WTC11 (cell line): ENCODE measurements at regions not wholly inside any gene's neighbourhood (a gene's known extent, or its start where the extent isn't known, plus 50 kb on each side); places are given as distances from the start of the nearest gene placed in this dataset.
A peak's percentile ranks its signal among the peaks of the same experiment; 100 is the strongest.

Experiments used
- ATAC-seq: fragments of 200-7000 bp; cut with Tn5 transposase; 2 replicates; pipeline ENCODE4 v1.10.0; 2021; ENCODE audit warnings: mild to moderate bottlenecking, moderate library complexity
- CTCF ChIA-PET: fragments of 300-600 bp; sonication (Branson Sonifier 250); formaldehyde crosslinking; loops from one replicate; lab custom pipeline; 2021; ENCODE audit warnings: antibody characterized with exemption; lab: Charles Lee
- POLR2A ChIA-PET: fragments of 350-600 bp; sonication (Branson Sonifier 250); formaldehyde crosslinking; loops from one replicate; lab custom pipeline; 2021; ENCODE audit warnings: antibody characterized with exemption; lab: Charles Lee
- DNase-seq: peaks from one replicate; pipeline ENCODE4 v3.0.0; 2021; ENCODE audit warnings: low spot score
- H3K27ac Mint-ChIP-seq: 2 replicates; pipeline ENCODE4 v1.8.0; 2021; ENCODE audit warnings: mixed read lengths
- H3K27me3 Mint-ChIP-seq: 2 replicates; pipeline ENCODE4 v1.8.0; 2021; ENCODE audit warnings: low read depth, mild to moderate bottlenecking, moderate library complexity, mixed read lengths
- H3K36me3 Mint-ChIP-seq: 2 replicates; pipeline ENCODE4 v1.8.0; 2021; ENCODE audit warnings: mixed read lengths
- H3K4me1 Mint-ChIP-seq: 2 replicates; pipeline ENCODE4 v1.8.0; 2022; ENCODE audit warnings: mixed read lengths
- H3K4me3 Mint-ChIP-seq: 2 replicates; pipeline ENCODE4 v1.8.0; 2021; ENCODE audit warnings: mild to moderate bottlenecking, moderate library complexity, mixed read lengths
- H3K9me3 Mint-ChIP-seq: 2 replicates; pipeline ENCODE4 v1.8.0; 2021; ENCODE audit warnings: mixed read lengths
- ELF4 ChIP-seq: sonication (generic); formaldehyde crosslinking; IDR thresholded peaks from 2 replicates; pipeline ENCODE4 v1.8.1; 2022; ENCODE audit warnings: low read depth, mild to moderate bottlenecking, moderate library complexity, missing genetic modification reagents
- ERG ChIP-seq: fragments of 250-450 bp; sonication (Bioruptor Pico); IDR thresholded peaks from 2 replicates; pipeline ENCODE4 v1.8.0; 2021; ENCODE audit warnings: mild to moderate bottlenecking
- GTF2I ChIP-seq: fragments of 250-450 bp; sonication (Bioruptor Pico); conservative IDR thresholded peaks from 2 replicates; pipeline ENCODE4 v1.4.0; 2021; ENCODE audit warnings: mild to moderate bottlenecking
- JUN ChIP-seq: sonication (generic); formaldehyde crosslinking; IDR thresholded peaks from 2 replicates; pipeline ENCODE4 v1.8.0; 2023; ENCODE audit warnings: mild to moderate bottlenecking, missing genetic modification reagents
- NFE2L1 ChIP-seq: sonication (generic); formaldehyde crosslinking; IDR thresholded peaks from 2 replicates; pipeline ENCODE4 v1.8.1; 2023; ENCODE audit warnings: missing genetic modification reagents
- PRDM15 ChIP-seq: sonication (generic); formaldehyde crosslinking; IDR thresholded peaks from 2 replicates; pipeline ENCODE4 v1.8.0; 2022; ENCODE audit warnings: missing genetic modification reagents
- RELA ChIP-seq: sonication (generic); formaldehyde crosslinking; IDR thresholded peaks from 2 replicates; pipeline ENCODE4 v1.8.1; 2022; ENCODE audit warnings: missing genetic modification reagents, mild to moderate bottlenecking, borderline replicate concordance
- SMAD4 ChIP-seq: sonication (generic); formaldehyde crosslinking; IDR thresholded peaks from 2 replicates; pipeline ENCODE4 v1.8.0; 2022; ENCODE audit warnings: mild to moderate bottlenecking, missing genetic modification reagents
- TEAD1 ChIP-seq: sonication (generic); formaldehyde crosslinking; IDR thresholded peaks from 2 replicates; pipeline ENCODE4 v1.8.0; 2022; ENCODE audit warnings: mild to moderate bottlenecking, missing genetic modification reagents
- TEAD4 ChIP-seq: sonication (generic); formaldehyde crosslinking; IDR thresholded peaks from 2 replicates; pipeline ENCODE4 v1.8.0; 2022; ENCODE audit warnings: mild to moderate bottlenecking, missing genetic modification reagents
- ZMAT4 ChIP-seq: fragments of 250-450 bp; sonication (Bioruptor Pico); IDR thresholded peaks from 2 replicates; pipeline ENCODE4 v1.9.0; 2021; ENCODE audit warnings: mild to moderate bottlenecking
- ZNF671 ChIP-seq: fragments of 250-450 bp; sonication (Bioruptor Pico); IDR thresholded peaks from 2 replicates; pipeline ENCODE4 v1.8.0; 2021; ENCODE audit warnings: mild to moderate bottlenecking
- TF ChIP-seq, protein P1 (sequence below): fragments of 200-600 bp; IDR thresholded peaks from 2 replicates; pipeline ENCODE4 v1.8.0; 2022; ENCODE audit warnings: antibody characterized with exemption
- TF ChIP-seq, protein P2 (sequence below): sonication (generic); formaldehyde crosslinking; conservative IDR thresholded peaks from 2 replicates; pipeline ENCODE4 v1.8.1; 2023; ENCODE audit warnings: mild to moderate bottlenecking, low read depth, missing genetic modification reagents, moderate library complexity

GRCh38 chr1:189921613-189922012, 556.1 kb downstream of the BRINP3 start:
- POLR2A ChIA-PET = no interaction called here
- Mint-ChIP-seq H3K4me1 (peaks cover 11% of the 10 kb centered on the region), H3K9me3 (peaks cover 41% of the 10 kb centered on the region), H3K4me3 (no peak overlapping the region), H3K27ac (no peak overlapping the region)
- CTCF ChIA-PET = no interaction called here
- TF ChIP-seq RELA (CRISPR knock-in tag) = no peak
- TF ChIP-seq, protein P1, sequence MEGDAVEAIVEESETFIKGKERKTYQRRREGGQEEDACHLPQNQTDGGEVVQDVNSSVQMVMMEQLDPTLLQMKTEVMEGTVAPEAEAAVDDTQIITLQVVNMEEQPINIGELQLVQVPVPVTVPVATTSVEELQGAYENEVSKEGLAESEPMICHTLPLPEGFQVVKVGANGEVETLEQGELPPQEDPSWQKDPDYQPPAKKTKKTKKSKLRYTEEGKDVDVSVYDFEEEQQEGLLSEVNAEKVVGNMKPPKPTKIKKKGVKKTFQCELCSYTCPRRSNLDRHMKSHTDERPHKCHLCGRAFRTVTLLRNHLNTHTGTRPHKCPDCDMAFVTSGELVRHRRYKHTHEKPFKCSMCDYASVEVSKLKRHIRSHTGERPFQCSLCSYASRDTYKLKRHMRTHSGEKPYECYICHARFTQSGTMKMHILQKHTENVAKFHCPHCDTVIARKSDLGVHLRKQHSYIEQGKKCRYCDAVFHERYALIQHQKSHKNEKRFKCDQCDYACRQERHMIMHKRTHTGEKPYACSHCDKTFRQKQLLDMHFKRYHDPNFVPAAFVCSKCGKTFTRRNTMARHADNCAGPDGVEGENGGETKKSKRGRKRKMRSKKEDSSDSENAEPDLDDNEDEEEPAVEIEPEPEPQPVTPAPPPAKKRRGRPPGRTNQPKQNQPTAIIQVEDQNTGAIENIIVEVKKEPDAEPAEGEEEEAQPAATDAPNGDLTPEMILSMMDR = no peak
- TF ChIP-seq, all 79 proteins: peak for 0
- H3K27me3 Mint-ChIP-seq = no peaks in the 10 kb centered on the region
- DNase-seq (no peak), ATAC-seq (peak; percentile 73)
- H3K36me3 Mint-ChIP-seq = peaks cover 19% of the 10 kb centered on the region

DNA sequence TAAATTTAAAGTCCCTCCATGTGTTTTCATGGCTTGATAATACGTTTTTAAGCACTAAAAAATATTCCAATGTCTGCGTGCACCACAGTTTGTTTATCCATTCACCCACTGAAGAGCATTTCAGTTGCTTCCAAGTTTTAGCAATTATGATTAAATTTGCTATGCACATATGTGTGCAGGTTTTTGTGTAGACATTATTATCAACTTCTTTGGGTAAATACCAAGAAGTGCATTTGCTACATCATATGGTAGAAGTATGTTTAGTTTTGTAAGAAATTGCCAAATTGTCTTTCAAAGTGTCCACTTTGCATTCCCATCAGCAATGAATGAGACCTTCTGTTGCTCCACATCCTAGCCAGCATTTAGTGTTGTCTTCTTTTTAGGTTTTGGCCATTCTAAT, 550.0 kb downstream of the BRINP3 start:
- ATAC-seq (no peak), DNase-seq (no peak)
- Mint-ChIP-seq H3K27ac (no peak overlapping the region), H3K4me1 (peaks cover 10% of the 10 kb centered on the region), H3K4me3 (no peak overlapping the region), H3K36me3 (peaks cover 13% of the 10 kb centered on the region), H3K27me3 (no peaks in the 10 kb centered on the region), H3K9me3 (peaks cover 25% of the 10 kb centered on the region)
- ChIA-PET CTCF (no interaction called here), POLR2A (interaction anchor here (0.5 kb wide), 1 partner anchor 29 kb away, joined by 3 read pairs; no protein-coding TSS in a partner anchor)
- TF ChIP-seq SMAD4 (CRISPR knock-in tag) (no peak), ERG (CRISPR knock-in tag) (no peak), ELF4 (CRISPR knock-in tag) (no peak), ZNF671 (CRISPR knock-in tag) (no peak), GTF2I (no peak), TEAD4 (no peak), TEAD1 (CRISPR knock-in tag) (no peak), NFE2L1 (CRISPR knock-in tag) (no peak), PRDM15 (CRISPR knock-in tag) (no peak), JUN (no peak), ZMAT4 (CRISPR knock-in tag) (no peak)
- TF ChIP-seq, protein P2, sequence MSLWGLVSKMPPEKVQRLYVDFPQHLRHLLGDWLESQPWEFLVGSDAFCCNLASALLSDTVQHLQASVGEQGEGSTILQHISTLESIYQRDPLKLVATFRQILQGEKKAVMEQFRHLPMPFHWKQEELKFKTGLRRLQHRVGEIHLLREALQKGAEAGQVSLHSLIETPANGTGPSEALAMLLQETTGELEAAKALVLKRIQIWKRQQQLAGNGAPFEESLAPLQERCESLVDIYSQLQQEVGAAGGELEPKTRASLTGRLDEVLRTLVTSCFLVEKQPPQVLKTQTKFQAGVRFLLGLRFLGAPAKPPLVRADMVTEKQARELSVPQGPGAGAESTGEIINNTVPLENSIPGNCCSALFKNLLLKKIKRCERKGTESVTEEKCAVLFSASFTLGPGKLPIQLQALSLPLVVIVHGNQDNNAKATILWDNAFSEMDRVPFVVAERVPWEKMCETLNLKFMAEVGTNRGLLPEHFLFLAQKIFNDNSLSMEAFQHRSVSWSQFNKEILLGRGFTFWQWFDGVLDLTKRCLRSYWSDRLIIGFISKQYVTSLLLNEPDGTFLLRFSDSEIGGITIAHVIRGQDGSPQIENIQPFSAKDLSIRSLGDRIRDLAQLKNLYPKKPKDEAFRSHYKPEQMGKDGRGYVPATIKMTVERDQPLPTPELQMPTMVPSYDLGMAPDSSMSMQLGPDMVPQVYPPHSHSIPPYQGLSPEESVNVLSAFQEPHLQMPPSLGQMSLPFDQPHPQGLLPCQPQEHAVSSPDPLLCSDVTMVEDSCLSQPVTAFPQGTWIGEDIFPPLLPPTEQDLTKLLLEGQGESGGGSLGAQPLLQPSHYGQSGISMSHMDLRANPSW = no peak
